ENCODE measurements at regions not wholly inside any gene's neighbourhood (a gene's known extent, or its start where the extent isn't known, plus 50 kb on each side); places are given as distances from the start of the nearest gene placed in this dataset.

DNA sequence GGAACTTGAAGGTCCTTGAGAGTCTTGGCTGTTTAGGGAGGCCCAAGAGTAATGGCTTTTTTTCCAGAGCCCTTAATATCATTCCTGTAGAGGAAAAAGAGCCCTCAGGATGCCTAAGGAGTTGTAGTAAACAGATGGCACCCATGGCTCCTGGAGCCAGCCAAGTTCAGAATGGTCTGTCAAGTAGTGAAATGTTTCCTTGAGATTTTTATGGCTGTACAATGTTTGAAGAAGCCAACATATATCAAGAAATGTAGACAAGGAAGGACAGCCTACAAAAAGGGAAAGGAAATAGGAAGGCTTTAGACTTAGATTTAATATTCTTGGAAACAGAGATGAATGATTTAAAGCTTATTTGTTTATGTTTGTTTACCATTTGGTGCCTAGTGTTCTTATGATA lies 334.8 kb downstream of the SATB1 start:
- no peak for TF ChIP-seq YY1 (IDR thresholded peaks at IDR 0.05; ENCODE audit: insufficient read depth, insufficient read length)
- TF ChIP-seq ZNF274 (IDR thresholded peaks at IDR 0.05; ENCODE audit: low read depth, low read length), result no peak
- TF ChIP-seq SUZ12 (IDR thresholded peaks at IDR 0.05; ENCODE audit: extremely low read depth, insufficient read depth, insufficient read length), result no peak
